B cell (primary cell): ENCODE measurements at regions not wholly inside any gene's neighbourhood (a gene's known extent, or its start where the extent isn't known, plus 50 kb on each side); places are given as distances from the start of the nearest gene placed in this dataset.

ENCODE experiments used
- ATAC-seq: fragments of 200-7000 bp; cut with Tn5 transposase; one replicate; pipeline ENCODE4 v1.10.0; 2021; ENCODE audit warnings: low read depth, mild to moderate bottlenecking, moderate number of reproducible peaks, moderate library complexity
- CTCF ChIA-PET: fragments of 350-600 bp; sonication (Branson Sonifier 250); formaldehyde crosslinking; loops from one replicate; lab custom pipeline; 2021; ENCODE audit warnings: antibody characterized with exemption, inconsistent platforms; lab: Charles Lee
- POLR2A ChIA-PET: fragments of 350-600 bp; sonication (Branson Sonifier 250); formaldehyde crosslinking; loops from one replicate; lab custom pipeline; 2021; ENCODE audit warnings: antibody characterized with exemption; lab: Charles Lee
- DNase-seq: peaks from one replicate; pipeline ENCODE4 v3.0.0; 2013
- H2AFZ ChIP-seq: 2 replicates; pipeline ENCODE4 v1.6.1; 2012; ENCODE audit warnings: mild to moderate bottlenecking, low read depth, low read length; ENCODE audit not compliant: insufficient read depth, poor library complexity, severe bottlenecking
- H3K27ac ChIP-seq, 2 donors: 1 replicate in 1 of 2; 2 replicates in 1 of 2; pipeline ENCODE4 v1.5.1; 2012 to 2013; ENCODE audit warnings: low read length in 2 of 2, mild to moderate bottlenecking in 2 of 2, moderate library complexity in 1 of 2
- H3K27me3 ChIP-seq, 4 experiments: fragments of 200-600 bp in 1 of 4; sonication (generic) in 1 of 4; replicated peaks in 1 of 4; 1 replicate in 2 of 4; 2 replicates in 2 of 4; pipeline versions ENCODE4 v1.6.1 to v1.7.0; 2013 to 2016; ENCODE audit warnings: low read length in 3 of 4, mild to moderate bottlenecking in 2 of 4, mixed read lengths in 1 of 4, moderate library complexity in 1 of 4; ENCODE audit not compliant: insufficient read depth in 4 of 4, control insufficient read depth in 3 of 4; ENCODE audit errors: control extremely low read depth in 1 of 4
- H3K36me3 ChIP-seq, 2 experiments: replicated peaks in 1 of 2; 1 replicate in 1 of 2; 2 replicates in 1 of 2; pipeline versions ENCODE4 v1.6.1 to v1.7.1; 2013; ENCODE audit warnings: low read length in 1 of 2; ENCODE audit not compliant: insufficient read depth in 2 of 2, control insufficient read depth in 1 of 2; ENCODE audit errors: control extremely low read depth in 1 of 2, extremely low read depth in 1 of 2
- H3K4me1 ChIP-seq, 2 donors: fragments of 200-600 bp in 1 of 2; sonication (generic) in 1 of 2; 1 replicate in 1 of 2; 2 replicates in 1 of 2; pipeline versions ENCODE4 v1.5.1 to v1.6.1; 2013 to 2017; ENCODE audit warnings: low read length in 2 of 2; ENCODE audit not compliant: control insufficient read depth in 2 of 2, insufficient read depth in 2 of 2
- H3K4me2 ChIP-seq: replicated peaks from 2 replicates; pipeline ENCODE3; 2012; ENCODE audit warnings: mild to moderate bottlenecking, low read depth, low read length; ENCODE audit not compliant: poor library complexity, severe bottlenecking
- H3K4me3 ChIP-seq, 5 experiments: fragments of 200-600 bp in 1 of 5; sonication (generic) in 1 of 5; 1 replicate in 3 of 5; 2 replicates in 2 of 5; pipeline versions ENCODE4 v1.5.1 to v1.7.0; 2011 to 2016; ENCODE audit warnings: low read length in 4 of 5, mild to moderate bottlenecking in 4 of 5, low read depth in 2 of 5, control low read depth in 1 of 5, moderate library complexity in 1 of 5; ENCODE audit not compliant: insufficient read depth in 1 of 5; ENCODE audit errors: control extremely low read depth in 1 of 5, extremely low read depth in 1 of 5
- H3K79me2 ChIP-seq: fragments of 200-600 bp; sonication (generic); one replicate; pipeline ENCODE4 v1.6.0; 2016; ENCODE audit warnings: low read length; ENCODE audit not compliant: control insufficient read depth, insufficient read depth
- H3K9ac ChIP-seq: fragments of 200-600 bp; sonication (generic); 2 replicates; pipeline ENCODE4 v1.6.1; 2017; ENCODE audit warnings: mild to moderate bottlenecking, low read length, moderate library complexity
- H3K9me3 ChIP-seq, 3 donors: one replicate each; pipeline versions ENCODE4 v1.6.1 to v1.7.1; 2013; ENCODE audit warnings: low read length in 2 of 3; ENCODE audit not compliant: control insufficient read depth in 2 of 3, insufficient read depth in 1 of 3; ENCODE audit errors: control extremely low read depth in 1 of 3
- H4K20me1 ChIP-seq: 2 replicates; pipeline ENCODE4 v1.6.0; 2012; ENCODE audit warnings: mild to moderate bottlenecking, low read length; ENCODE audit not compliant: insufficient read depth, control insufficient read depth, poor library complexity, severe bottlenecking
- H3K27ac Mint-ChIP-seq: one replicate; pipeline ENCODE4 v1.8.0; 2021; ENCODE audit warnings: mixed read lengths
- H3K27me3 Mint-ChIP-seq: one replicate; pipeline ENCODE4 v1.8.0; 2021; ENCODE audit warnings: mixed read lengths
- H3K4me1 Mint-ChIP-seq: one replicate; pipeline ENCODE4 v1.8.0; 2021; ENCODE audit warnings: mixed read lengths
- H3K4me3 Mint-ChIP-seq: one replicate; pipeline ENCODE4 v1.8.0; 2021; ENCODE audit warnings: mixed read lengths
- H3K9me3 Mint-ChIP-seq: one replicate; pipeline ENCODE4 v1.8.0; 2022; ENCODE audit warnings: mixed read lengths; ENCODE audit not compliant: insufficient read depth
- CTCF ChIP-seq: fragments of 200-600 bp; IDR thresholded peaks from one replicate; pipeline ENCODE4 v1.8.0; 2022; ENCODE audit warnings: antibody characterized with exemption, mild to moderate bottlenecking
- EZH2 ChIP-seq: IDR thresholded peaks from 2 replicates; pipeline ENCODE4 v1.6.1; 2012; ENCODE audit warnings: borderline replicate concordance, low read depth, mild to moderate bottlenecking, moderate library complexity, low read length; ENCODE audit not compliant: insufficient read depth, poor library complexity, severe bottlenecking
- WGBS: methylation state at CpG from one replicate; pipeline ENCODE4 v1.1.5; 2013; ENCODE audit warnings: missing lambda C conversion rate; ENCODE audit not compliant: insufficient coverage; 5-methylcytosine and 5-hydroxymethylcytosine counted together
- intact Hi-C: fragments of 100-400 bp; cut with micrococcal nuclease; formaldehyde crosslinking; loops from one replicate; pipeline ENCODE4 v1.10.0; 2022

- no peak overlapping the region for H3K4me2 ChIP-seq
- no peak overlapping the region for H3K4me3 ChIP-seq
- WGBS, result 71% methylated on average over 5 of the region's 6 CpGs
- H3K27me3 ChIP-seq, result peaks cover 0 to 43% (median 12%) of the 10 kb centered on the region in 4 experiments
- peaks cover 0 to 5% (median 0%) of the 10 kb centered on the region in 3 donors for H3K9me3 ChIP-seq
- peaks cover 12 to 21% of the 10 kb centered on the region in 2 donors for H3K4me1 ChIP-seq
- Mint-ChIP-seq H3K9me3 (no peaks in the 10 kb centered on the region), H3K4me1 (peaks cover 28% of the 10 kb centered on the region), H3K27ac (no peak overlapping the region), H3K27me3 (peaks cover 42% of the 10 kb centered on the region), H3K4me3 (no peak overlapping the region)
- no peak overlapping the region for H2AFZ ChIP-seq
- H3K9ac ChIP-seq, result no peak overlapping the region
- CTCF ChIA-PET, result no interaction called here
- TF ChIP-seq CTCF, result no peak
- no peak for TF ChIP-seq EZH2
- intact Hi-C loops, result loop anchor here (10.0 kb wide), 1 partner anchor 541 kb away; no protein-coding TSS in a partner anchor
- no peak for ATAC-seq
- H3K27ac ChIP-seq, result no peak overlapping the region
- POLR2A ChIA-PET, result no interaction called here
- H4K20me1 ChIP-seq, result no peaks in the 10 kb centered on the region
- no peaks in the 10 kb centered on the region for H3K79me2 ChIP-seq
- no peaks in the 10 kb centered on the region for H3K36me3 ChIP-seq
- DNase-seq, result no peak
Measured at GRCh38 chr20:50345712-50346373, 155.2 kb downstream of the CEBPB start.
